Dedifferentiated amniotic fluid mesenchymal stem cell (primary cell): ENCODE measurements at regions not wholly inside any gene's neighbourhood (a gene's known extent, or its start where the extent isn't known, plus 50 kb on each side); places are given as distances from the start of the nearest gene placed in this dataset.

ENCODE experiments used
- DNase-seq: peaks from one replicate; pipeline ENCODE4 v3.0.0-alpha.2; 2016; ENCODE audit errors: extremely low spot score

DNA sequence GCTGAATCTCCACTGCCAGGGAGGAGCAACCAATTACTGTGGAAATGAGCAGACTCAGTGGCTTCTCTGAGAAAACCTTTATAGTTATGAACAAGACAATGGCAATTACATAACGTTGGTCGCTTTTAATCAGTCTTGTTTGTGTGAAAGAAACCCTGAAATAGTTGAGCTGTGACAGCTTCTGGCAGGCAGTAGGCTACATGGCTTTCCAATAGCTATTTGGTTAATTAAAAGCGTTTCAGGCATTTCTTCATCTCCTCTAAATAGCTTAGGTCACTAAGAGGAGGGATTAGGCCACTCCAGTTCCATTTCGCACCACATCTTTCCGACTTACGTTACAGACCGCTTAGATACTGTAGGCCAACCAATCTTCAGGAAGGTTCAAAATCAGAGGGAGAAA lies 794.4 kb upstream of the ID2 start:
- DNase-seq, result no peak

- DNase-seq, result no peak
These were observed 793.0 kb upstream of the ID2 start for GRCh38 chr2:7888876-7889275.

- DNase-seq, result no peak
These were observed 790.5 kb upstream of the ID2 start for GRCh38 chr2:7891312-7891711.

DNA sequence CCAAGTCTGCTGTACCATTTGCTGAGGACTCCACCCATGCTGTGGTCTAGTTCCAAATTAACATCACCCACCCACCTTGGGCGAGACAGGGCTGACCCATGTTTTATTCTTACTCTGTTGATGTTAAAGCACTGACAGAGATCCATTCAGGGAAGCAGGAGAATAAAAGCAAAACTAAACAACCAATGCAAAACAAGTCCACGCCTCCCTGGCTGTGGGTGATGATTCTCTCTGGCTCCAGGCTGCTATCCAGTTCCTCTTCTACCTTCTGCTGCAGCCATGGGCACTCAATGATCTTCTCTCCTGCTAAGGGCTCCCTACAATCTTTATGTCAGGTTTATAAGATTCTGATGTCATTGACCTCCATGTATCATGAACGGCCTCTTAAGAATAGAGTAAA lies 786.6 kb upstream of the ID2 start:
- no peak for DNase-seq

- no peak for DNase-seq
These were observed 784.8 kb upstream of the ID2 start for GRCh38 chr2:7896940-7897487.

GRCh38 chr2:7899241-7899640 lies 782.6 kb upstream of the ID2 start:
- no peak for DNase-seq

DNA sequence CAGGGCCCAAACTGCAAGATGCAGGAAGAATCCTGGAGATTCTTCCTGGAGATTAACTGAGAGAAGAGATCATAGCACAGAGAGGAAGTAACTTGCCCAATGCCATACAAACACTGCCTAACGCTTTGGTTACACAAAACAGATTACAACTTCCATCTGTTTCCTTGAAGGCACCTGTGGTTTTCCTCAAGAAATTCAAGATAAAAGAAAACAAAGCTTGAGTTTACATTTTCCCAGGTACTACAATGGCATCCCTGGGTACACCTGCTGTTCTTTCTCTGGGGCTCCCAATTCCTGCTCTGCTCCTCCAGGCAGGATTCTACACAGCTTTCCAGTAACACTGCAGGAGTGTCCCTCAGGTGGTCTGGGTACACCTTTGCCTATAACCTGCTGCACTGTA lies 781.9 kb upstream of the ID2 start:
- DNase-seq, result no peak

DNA sequence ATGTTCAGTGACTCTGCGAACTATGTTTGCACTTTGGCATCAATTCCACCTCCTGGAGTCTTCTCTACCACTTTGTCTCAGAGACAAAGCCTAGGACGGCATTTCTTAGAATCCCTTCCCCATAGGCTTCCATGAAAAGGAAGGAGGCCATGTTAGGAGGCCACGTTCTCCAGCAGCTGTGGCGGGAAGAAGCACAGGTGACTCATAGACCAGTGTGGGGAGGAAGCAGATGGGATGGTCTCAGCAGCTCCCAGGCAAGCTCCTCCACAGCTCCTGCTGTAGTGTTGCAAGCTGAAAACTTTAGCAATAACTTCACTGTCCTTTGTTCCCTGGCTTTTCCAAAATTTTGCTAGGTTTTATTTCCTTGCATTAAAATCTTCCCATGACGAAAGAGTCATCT lies 781.3 kb upstream of the ID2 start:
- DNase-seq, result no peak

- DNase-seq, result no peak
These were observed 779.5 kb upstream of the ID2 start for GRCh38 chr2:7902251-7902765.

DNA sequence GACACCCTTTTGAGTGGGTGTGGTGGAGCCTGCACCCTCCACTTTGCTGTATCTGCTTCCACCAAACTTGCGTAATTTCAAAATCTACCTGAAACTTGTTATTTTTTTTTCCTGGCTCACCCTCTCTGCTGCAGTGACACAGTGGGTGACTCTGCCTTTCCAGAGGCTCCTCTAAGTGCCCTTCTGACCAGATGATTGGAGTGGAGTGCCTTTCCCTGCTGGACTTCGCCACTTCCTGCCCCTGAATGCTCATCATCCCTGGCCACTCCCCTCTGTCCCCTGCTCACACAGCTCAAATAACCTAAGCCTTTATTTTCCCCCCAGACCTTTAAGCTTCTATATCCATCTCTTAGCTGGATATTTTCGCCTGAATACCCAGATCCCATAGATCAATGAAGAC lies 777.5 kb upstream of the ID2 start:
- DNase-seq, result no peak

DNA sequence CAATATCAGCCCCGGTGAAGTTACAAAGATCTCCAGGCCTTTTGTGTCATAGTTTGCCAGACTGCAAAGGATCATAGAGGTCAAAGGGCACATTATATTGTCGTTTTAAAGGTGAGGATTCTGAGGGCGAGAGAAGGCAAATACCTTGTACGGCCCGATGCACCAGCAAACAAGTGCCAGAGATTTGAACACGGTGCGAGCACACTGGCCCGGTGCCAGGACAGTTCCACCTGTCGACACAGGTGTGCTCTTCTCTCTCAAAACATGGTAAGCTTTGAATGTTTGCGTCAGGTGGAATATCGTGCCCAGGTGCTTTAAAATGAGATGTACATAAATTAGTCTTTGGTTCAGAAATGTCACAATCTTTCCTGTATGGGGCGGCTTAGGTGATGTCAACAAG lies 776.1 kb upstream of the ID2 start:
- no peak for DNase-seq

DNA sequence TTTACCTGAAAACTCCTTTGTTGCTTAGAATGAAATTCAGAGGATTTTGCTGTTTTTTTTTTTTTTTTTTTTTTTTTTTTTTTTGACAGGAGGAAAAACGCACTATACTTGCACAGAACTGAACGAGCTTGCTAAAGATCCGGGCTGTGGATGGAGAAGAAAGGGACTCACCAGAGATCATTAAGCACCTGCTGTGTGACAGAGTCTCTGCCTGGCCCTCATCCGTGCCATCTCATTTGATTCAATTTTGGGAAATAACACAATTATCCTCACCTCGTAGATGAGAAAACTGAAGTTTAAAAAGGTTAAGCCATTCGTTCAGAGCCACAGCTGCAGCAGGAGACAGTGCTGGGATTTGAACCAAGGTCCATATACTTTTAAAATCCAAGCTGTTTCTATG lies 775.4 kb upstream of the ID2 start:
- DNase-seq, result no peak

DNA sequence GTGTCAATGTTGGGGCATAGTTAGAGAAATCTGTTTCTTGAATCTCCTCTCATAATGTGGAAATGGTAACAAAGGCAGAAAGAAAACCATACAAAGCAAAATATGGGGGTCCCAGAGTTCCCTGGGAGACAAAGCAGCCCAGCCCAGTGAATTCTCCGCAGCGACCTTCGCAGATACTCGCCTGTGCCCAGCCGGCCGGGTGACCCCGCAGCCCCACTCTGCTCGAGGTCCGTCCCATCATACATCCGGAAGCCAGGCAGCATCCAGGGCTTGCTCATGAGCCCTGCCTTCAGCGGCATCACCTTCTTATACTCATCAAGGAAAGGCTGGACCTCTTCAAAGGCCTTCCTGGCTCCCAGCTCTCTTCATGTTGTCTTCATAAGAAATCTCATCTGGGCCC lies 774.8 kb upstream of the ID2 start:
- no peak for DNase-seq

GRCh38 chr2:7910752-7911151 lies 771.1 kb upstream of the ID2 start:
- DNase-seq, result no peak

- DNase-seq, result no peak
These were observed 770.7 kb upstream of the ID2 start for GRCh38 chr2:7911196-7911595.

DNA sequence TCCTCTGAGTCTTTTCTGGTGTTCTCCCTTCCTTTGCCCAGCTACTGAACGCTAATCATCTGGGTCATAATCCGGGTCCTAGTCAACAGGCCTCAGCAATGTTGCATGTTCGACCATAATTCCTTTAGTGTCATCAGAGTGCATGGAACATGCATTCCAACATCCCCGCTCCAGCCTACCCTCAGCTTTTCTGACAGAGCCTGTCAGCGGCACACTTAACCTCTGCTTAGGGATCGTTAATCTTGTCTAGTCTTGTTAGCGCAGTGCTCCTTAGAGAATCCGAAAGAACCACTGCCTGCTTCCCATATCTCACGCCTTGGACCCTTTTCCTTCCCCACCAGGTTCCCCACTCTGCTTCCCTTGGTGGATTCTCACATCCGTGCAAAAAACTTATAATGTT lies 767.9 kb upstream of the ID2 start:
- no peak for DNase-seq

DNA sequence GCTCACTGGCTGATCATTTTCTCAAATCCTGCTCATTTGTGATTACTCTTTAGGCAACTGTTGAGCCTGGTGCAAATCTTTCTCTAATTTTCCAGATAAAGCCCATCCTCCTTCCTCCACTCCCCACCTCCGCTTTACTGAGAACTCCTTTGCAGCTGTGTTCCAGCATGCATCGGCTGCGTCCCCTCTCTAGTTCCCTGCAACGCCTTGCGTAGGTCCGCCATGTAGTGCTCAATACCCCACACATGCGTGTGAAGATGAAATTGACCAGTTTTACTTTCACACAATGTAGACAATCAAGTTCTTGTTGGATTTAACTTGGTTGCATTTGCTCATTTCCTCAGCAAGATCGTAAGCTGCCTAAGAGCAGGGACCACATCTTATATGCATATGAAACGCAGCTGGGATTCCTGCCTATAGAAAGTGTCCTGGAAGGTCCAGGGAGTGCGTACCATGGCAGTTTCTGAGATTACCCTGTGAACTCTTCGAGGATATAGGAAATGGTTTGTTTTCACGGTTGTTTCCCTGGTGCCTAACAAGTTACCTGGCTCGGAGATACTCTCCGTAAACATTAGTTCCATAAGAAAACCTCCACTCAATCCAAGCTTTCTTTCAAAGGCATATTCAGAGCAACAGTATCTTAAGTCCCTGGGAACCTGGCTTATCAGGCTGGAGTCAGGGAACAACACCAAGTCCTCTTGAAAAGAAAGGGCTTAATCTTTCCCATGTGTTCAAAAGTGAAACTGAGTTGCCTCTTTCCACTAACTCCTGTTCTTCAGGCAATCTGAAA lies 766.4 kb upstream of the ID2 start:
- DNase-seq, result no peak

- no peak for DNase-seq
These were observed 765.2 kb upstream of the ID2 start for GRCh38 chr2:7916670-7917069.

- no peak for DNase-seq
These were observed 762.3 kb upstream of the ID2 start for GRCh38 chr2:7919510-7919909.

GRCh38 chr2:7924023-7924762 lies 757.7 kb upstream of the ID2 start:
- DNase-seq, result no peak

DNA sequence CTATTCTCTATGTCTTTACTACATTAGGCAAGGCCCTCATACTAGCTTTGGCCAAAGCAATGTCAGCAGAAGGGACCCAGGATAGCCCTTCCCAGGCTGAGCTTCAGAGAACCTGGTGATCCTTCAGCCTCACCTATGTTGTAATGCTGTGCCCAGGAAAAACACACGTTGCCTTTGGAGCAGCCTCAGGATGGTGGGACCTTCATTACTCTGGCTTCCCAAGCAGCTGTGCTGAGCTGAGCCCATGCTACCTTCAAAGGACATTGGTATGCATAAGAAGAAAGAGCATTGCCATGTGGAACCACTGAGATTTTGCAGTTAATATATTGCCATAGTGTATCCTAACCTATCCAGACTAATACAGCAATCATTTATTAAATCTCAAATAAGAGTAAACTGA lies 756.4 kb upstream of the ID2 start:
- DNase-seq, result no peak

- peak; percentile 26 for DNase-seq
These were observed 754.2 kb upstream of the ID2 start for GRCh38 chr2:7927691-7928090.

- no peak for DNase-seq
These were observed 752.6 kb upstream of the ID2 start for GRCh38 chr2:7929281-7929680.
